Mucosa of descending colon (tissue), 3 donors: ENCODE measurements at regions not wholly inside any gene's neighbourhood (a gene's known extent, or its start where the extent isn't known, plus 50 kb on each side); places are given as distances from the start of the nearest gene placed in this dataset.

ENCODE experiments used
- ATAC-seq: fragments of 200-7000 bp; cut with Tn5 transposase; one replicate; pipeline ENCODE4 v1.9.1; 2020; ENCODE audit warnings: mild to moderate bottlenecking, moderate library complexity
- DNase-seq, 3 donors: peaks; one replicate each; pipeline ENCODE4 v3.0.0-alpha.2; 2020
- H3K36me3 ChIP-seq: fragments of 200-600 bp; one replicate; pipeline ENCODE4 v1.8.0; 2021; ENCODE audit warnings: low read depth, mild to moderate bottlenecking
- H3K4me1 ChIP-seq: fragments of 200-600 bp; one replicate; pipeline ENCODE4 v1.8.0; 2021; ENCODE audit warnings: low read depth, mild to moderate bottlenecking
- H3K4me3 ChIP-seq: fragments of 200-600 bp; one replicate; pipeline ENCODE4 v1.8.0; 2021; ENCODE audit warnings: mild to moderate bottlenecking
- H3K9me3 ChIP-seq: fragments of 200-600 bp; one replicate; pipeline ENCODE4 v1.8.0; 2021; ENCODE audit warnings: mild to moderate bottlenecking
- intact Hi-C, 2 donors: fragments of 100-400 bp; cut with DNase I in 1 of 2; cut with micrococcal nuclease in 1 of 2; formaldehyde crosslinking; loops; one replicate each; pipeline versions ENCODE4 v1.11.0 to v1.11.1; 2022; cut with DNase I, micrococcal nuclease
- TF ChIP-seq, protein P1 (sequence below): fragments of 200-600 bp; IDR thresholded peaks from one replicate; pipeline ENCODE4 v1.8.0; 2022; ENCODE audit warnings: antibody characterized with exemption, mild to moderate bottlenecking
- donor health status: DM: no; HTN: no; CAD: no; lungs with moderate emphysema.
- donor health status: DM: no; HTN: no; CAD: no.
- donor health status: DM: no; HTN: yes; CAD: no.

DNA sequence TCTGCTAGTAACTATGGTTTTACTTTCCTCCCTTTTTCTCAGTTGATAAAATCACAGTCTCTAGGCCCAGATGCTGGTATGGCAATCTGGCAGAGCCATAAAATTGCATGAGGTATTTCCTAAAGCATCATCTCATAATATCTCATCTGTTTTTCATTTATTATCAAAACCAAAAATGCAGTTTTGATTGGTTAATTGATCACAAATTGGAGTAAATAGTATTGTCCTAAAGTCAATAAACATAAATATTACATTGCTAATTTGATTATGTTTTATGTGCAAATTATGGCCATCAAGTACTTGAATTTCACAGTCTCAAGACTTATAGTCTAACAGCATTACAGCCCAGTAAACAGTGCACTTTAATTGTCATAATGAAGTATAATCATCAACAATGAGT, 2365.6 kb downstream of the ARAP2 start:
- TF ChIP-seq, protein P1, sequence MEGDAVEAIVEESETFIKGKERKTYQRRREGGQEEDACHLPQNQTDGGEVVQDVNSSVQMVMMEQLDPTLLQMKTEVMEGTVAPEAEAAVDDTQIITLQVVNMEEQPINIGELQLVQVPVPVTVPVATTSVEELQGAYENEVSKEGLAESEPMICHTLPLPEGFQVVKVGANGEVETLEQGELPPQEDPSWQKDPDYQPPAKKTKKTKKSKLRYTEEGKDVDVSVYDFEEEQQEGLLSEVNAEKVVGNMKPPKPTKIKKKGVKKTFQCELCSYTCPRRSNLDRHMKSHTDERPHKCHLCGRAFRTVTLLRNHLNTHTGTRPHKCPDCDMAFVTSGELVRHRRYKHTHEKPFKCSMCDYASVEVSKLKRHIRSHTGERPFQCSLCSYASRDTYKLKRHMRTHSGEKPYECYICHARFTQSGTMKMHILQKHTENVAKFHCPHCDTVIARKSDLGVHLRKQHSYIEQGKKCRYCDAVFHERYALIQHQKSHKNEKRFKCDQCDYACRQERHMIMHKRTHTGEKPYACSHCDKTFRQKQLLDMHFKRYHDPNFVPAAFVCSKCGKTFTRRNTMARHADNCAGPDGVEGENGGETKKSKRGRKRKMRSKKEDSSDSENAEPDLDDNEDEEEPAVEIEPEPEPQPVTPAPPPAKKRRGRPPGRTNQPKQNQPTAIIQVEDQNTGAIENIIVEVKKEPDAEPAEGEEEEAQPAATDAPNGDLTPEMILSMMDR, result no peak
- H3K4me1 ChIP-seq, result no peaks in the 10 kb centered on the region
- intact Hi-C loops, result no loop called here
- DNase-seq (no peak), ATAC-seq (no peak)
- H3K4me3 ChIP-seq, result no peak overlapping the region
- peaks cover 35% of the 10 kb centered on the region for H3K9me3 ChIP-seq
- H3K36me3 ChIP-seq, result no peaks in the 10 kb centered on the region

DNA sequence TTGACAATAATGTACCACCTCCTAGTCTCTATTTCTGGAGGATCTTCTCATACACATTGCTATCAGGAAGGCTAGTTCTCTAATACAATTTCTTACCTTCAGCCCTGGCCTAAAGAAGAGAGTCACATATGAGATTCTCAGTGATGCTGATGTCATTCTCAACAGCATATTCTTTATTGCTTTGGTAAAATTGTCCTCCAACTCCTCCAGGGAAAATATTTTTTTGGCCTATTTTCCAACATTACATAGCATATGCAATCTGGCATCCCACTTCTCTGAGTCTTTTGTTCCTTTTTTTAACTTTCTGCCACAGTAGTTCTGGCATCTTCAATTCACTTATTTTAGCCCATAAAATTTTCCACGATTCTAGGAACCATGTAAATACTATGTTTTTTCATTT, 2363.1 kb downstream of the ARAP2 start:
- no peak for ATAC-seq
- no peaks in the 10 kb centered on the region for H3K4me1 ChIP-seq
- intact Hi-C loops, result no loop called here
- no peaks in the 10 kb centered on the region for H3K36me3 ChIP-seq
- TF ChIP-seq, protein P1, result no peak
- H3K4me3 ChIP-seq, result no peak overlapping the region
- H3K9me3 ChIP-seq, result peaks cover 35% of the 10 kb centered on the region
- DNase-seq, result no peak

DNA sequence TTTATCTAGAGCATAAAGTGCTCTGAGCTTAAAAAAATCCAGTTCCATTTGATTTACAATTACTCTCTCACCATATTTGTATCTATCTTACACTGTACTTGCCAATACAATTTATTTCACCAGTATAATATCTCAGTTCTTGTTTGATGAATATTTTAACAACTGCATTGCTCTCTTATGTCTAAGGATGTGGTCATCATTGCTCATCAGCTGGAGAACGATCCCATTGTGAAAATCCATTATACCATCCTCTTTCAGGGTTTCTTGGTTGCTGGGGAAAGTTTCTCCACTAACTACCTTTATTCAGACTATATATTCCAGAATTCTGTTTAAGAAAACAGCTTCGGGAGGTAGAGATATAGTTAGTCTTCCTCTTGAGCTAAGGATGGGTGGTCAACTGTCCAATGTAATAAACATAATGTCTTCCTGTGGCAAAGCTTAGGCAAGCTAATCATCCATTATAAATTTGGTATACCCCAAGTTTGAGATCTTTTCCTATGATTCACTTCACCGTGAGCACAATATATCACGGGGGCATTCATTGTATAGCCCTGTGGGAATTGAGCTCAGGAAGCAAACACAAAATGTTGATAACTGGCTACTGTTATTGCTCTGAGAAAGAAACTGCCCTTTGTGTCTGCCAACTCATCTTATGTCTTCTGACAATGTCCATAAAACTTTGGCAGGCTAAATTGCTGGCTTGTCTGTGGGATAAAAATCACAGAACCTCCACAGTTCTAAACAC, 2361.9 kb downstream of the ARAP2 start:
- no peak for ATAC-seq
- TF ChIP-seq, protein P1, result no peak
- Histone ChIP-seq H3K4me1 (no peaks in the 10 kb centered on the region), H3K36me3 (no peaks in the 10 kb centered on the region), H3K9me3 (peaks cover 29% of the 10 kb centered on the region), H3K4me3 (no peak overlapping the region)
- intact Hi-C loops, result no loop called here
- no peak for DNase-seq

DNA sequence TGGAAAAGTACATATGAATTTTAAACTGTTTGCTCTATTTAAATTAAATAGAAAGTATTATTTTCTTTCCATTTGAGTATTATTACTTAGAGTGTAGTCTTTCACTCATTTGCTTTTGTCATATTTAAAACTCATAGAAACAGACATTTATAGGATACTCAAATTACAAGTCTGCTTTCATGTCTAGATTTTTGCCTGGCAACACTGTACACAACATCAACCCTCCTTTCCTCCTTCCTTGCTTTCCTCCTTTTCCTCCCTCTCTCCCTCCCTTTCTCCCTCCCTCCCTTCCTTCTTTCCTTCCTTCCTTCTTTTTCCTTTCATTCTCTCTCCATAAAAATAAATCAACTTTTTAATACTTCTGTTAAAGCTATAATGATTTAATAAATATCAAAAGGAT, 2361.2 kb downstream of the ARAP2 start:
- DNase-seq, result no peak
- intact Hi-C loops, result no loop called here
- Histone ChIP-seq H3K36me3 (no peaks in the 10 kb centered on the region), H3K4me1 (no peaks in the 10 kb centered on the region), H3K9me3 (peaks cover 31% of the 10 kb centered on the region), H3K4me3 (no peak overlapping the region)
- no peak for ATAC-seq
- TF ChIP-seq, protein P1, result no peak

DNA sequence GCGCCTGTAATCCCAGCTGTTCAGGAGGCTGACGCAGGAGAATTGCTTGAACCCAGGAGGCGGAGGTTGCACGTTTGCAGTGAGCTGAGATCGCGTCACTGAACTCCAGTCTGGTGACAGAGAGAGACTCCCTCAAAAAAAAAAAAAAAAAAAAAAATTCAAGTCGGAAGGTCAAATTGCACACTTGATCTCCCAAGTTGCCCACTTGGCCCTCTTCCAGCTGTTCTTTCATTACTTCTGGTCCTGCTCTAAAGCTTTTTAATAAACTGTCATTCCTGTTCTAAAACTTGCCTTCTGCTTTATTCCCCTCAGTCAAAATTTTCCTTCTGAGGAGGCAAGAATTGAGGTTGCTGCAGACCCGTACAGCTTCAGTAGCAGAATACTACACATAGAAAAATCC, 2358.0 kb downstream of the ARAP2 start:
- Histone ChIP-seq H3K9me3 (peaks cover 31% of the 10 kb centered on the region), H3K4me1 (no peaks in the 10 kb centered on the region), H3K4me3 (no peak overlapping the region), H3K36me3 (no peaks in the 10 kb centered on the region)
- intact Hi-C loops, result no loop called here
- ATAC-seq (no peak), DNase-seq (no peak)
- TF ChIP-seq, protein P1, result no peak

DNA sequence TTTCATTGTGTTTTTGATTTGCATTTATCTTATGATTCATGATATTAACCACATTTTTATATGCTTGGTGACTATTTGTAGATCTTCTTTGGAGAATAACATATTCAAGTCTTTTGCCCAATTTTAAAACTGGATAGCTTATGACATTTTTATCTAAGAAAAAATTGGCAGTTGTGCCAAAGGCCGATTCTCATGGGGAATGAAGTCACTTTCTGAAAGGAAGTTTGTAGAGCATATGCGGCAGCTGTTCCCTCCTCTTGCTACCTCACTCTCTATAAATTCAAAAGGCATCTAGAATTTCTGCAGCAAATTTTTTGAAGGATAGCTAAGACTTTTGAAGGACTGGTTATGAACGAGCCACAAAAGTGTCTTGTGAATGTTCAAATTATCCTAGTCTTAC, 2353.5 kb downstream of the ARAP2 start:
- no peak for DNase-seq
- Histone ChIP-seq H3K9me3 (peaks cover 37% of the 10 kb centered on the region), H3K36me3 (no peaks in the 10 kb centered on the region), H3K4me3 (no peak overlapping the region), H3K4me1 (no peaks in the 10 kb centered on the region)
- intact Hi-C loops, result no loop called here
- no peak for ATAC-seq
- TF ChIP-seq, protein P1, result no peak
